ENCODE measurements at regions not wholly inside any gene's neighbourhood (a gene's known extent, or its start where the extent isn't known, plus 50 kb on each side); places are given as distances from the start of the nearest gene placed in this dataset.

DNA sequence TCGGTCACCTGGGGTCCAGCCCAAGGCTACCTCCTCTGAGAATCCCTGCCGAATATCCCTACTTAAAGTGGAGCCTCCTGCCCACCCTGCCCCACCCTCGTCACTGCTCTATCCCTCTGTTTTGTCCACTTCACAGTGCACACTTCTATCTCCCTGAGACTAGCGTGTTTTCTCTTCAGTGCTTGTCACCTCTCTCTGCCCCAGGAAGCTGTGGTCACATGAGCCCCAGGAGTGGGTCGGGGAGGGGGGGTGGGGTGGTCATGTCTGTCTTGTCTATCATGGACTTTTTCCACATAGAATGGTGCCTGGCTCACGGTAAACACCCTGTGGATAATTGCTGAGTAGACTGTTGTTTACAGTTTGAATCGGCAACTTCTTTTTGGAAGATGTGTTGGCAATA lies 673.6 kb downstream of the PTPRU start:
- H3K27ac Mint-ChIP-seq (ENCODE audit: unreplicated experiment) = no peak overlapping the region
- H3K9me3 Mint-ChIP-seq (ENCODE audit: unreplicated experiment) = no peaks in the 10 kb centered on the region
- no peaks in the 10 kb centered on the region for H3K36me3 Mint-ChIP-seq (ENCODE audit: low read depth, unreplicated experiment)
- H3K4me3 Mint-ChIP-seq (ENCODE audit: unreplicated experiment) = no peak overlapping the region
- DNase-seq (ENCODE audit: low spot score) = no peak
- no peaks in the 10 kb centered on the region for H3K4me1 Mint-ChIP-seq (ENCODE audit: unreplicated experiment)
- no peaks in the 10 kb centered on the region for H3K27me3 Mint-ChIP-seq (ENCODE audit: unreplicated experiment)
- no peak for TF ChIP-seq CTCF (IDR thresholded peaks at IDR 0.05; ENCODE audit: unreplicated experiment)

- no peaks in the 10 kb centered on the region for H3K4me1 Mint-ChIP-seq (ENCODE audit: unreplicated experiment)
- H3K27ac Mint-ChIP-seq (ENCODE audit: unreplicated experiment) = no peak overlapping the region
- DNase-seq (ENCODE audit: low spot score) = no peak
- H3K36me3 Mint-ChIP-seq (ENCODE audit: low read depth, unreplicated experiment) = no peaks in the 10 kb centered on the region
- H3K4me3 Mint-ChIP-seq (ENCODE audit: unreplicated experiment) = no peak overlapping the region
- no peak for TF ChIP-seq CTCF (IDR thresholded peaks at IDR 0.05; ENCODE audit: unreplicated experiment)
- H3K9me3 Mint-ChIP-seq (ENCODE audit: unreplicated experiment) = no peaks in the 10 kb centered on the region
- peaks cover 2% of the 10 kb centered on the region for H3K27me3 Mint-ChIP-seq (ENCODE audit: unreplicated experiment)
Observed at GRCh38 chr1:29907596-29907995, 671.3 kb downstream of the PTPRU start.

DNA sequence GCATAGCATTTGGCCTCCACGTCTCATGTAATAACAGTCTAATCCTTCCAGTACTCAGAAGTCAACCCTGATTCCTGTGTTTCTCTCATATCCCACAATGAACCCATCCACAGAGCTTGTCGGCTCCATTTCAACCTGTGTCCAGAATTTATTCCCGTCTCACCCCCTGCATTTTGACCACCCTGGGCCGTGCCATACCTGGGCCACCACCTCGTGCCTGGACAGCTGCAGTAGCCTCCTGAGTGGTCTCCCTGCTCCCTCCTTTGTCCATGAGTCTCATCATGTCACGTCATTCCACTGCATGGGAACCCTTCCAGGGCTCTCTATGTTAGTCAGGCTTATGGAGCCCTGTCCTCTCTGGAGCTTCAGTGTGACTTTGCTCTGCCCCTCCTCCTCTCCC lies 670.6 kb downstream of the PTPRU start:
- H3K4me3 Mint-ChIP-seq (ENCODE audit: unreplicated experiment) = no peak overlapping the region
- H3K27ac Mint-ChIP-seq (ENCODE audit: unreplicated experiment) = no peak overlapping the region
- peaks cover 1% of the 10 kb centered on the region for H3K4me1 Mint-ChIP-seq (ENCODE audit: unreplicated experiment)
- H3K36me3 Mint-ChIP-seq (ENCODE audit: low read depth, unreplicated experiment) = no peaks in the 10 kb centered on the region
- no peaks in the 10 kb centered on the region for H3K9me3 Mint-ChIP-seq (ENCODE audit: unreplicated experiment)
- peaks cover 3% of the 10 kb centered on the region for H3K27me3 Mint-ChIP-seq (ENCODE audit: unreplicated experiment)
- no peak for DNase-seq (ENCODE audit: low spot score)
- TF ChIP-seq CTCF (IDR thresholded peaks at IDR 0.05; ENCODE audit: unreplicated experiment) = no peak

GRCh38 chr1:29903548-29904166 lies 667.3 kb downstream of the PTPRU start:
- Mint-ChIP-seq H3K9me3 (ENCODE audit: unreplicated experiment) (no peaks in the 10 kb centered on the region), H3K36me3 (ENCODE audit: low read depth, unreplicated experiment) (no peaks in the 10 kb centered on the region)

More at GRCh38 chr1:29903548-29904166, 667.3 kb downstream of the PTPRU start:
- DNase-seq (ENCODE audit: low spot score) = no peak
- Mint-ChIP-seq H3K27ac (ENCODE audit: unreplicated experiment) (no peak overlapping the region), H3K4me3 (ENCODE audit: unreplicated experiment) (no peak overlapping the region), H3K4me1 (ENCODE audit: unreplicated experiment) (peaks cover 5% of the 10 kb centered on the region), H3K27me3 (ENCODE audit: unreplicated experiment) (peaks cover 3% of the 10 kb centered on the region)
- no peak for TF ChIP-seq CTCF (IDR thresholded peaks at IDR 0.05; ENCODE audit: unreplicated experiment)

Data from endothelial cell (in vitro differentiated cells).